Ovary (tissue), 3 donors: ENCODE measurements at regions not wholly inside any gene's neighbourhood (a gene's known extent, or its start where the extent isn't known, plus 50 kb on each side); places are given as distances from the start of the nearest gene placed in this dataset.

Experiments
- CTCF ChIP-seq, 3 donors: fragments of 450-650 bp in 2 of 3; fragments of 200-600 bp in 1 of 3; IDR thresholded peaks; one replicate each; pipeline versions ENCODE4 v1.5.1 to v1.8.0; 2016 to 2022; ENCODE audit warnings: antibody characterized with exemption in 3 of 3, mild to moderate bottlenecking in 1 of 3
- EP300 ChIP-seq: sonication (generic); formaldehyde crosslinking; IDR thresholded peaks from one replicate; pipeline ENCODE4 v1.6.1; 2017; ENCODE audit warnings: antibody characterized with exemption
- POLR2A ChIP-seq: fragments of 450-650 bp; IDR thresholded peaks from one replicate; pipeline ENCODE4 v1.6.1; 2017; ENCODE audit warnings: antibody characterized with exemption, mild to moderate bottlenecking, moderate library complexity
- donor health status: DM: no; HTN: no; CAD: no.

DNA sequence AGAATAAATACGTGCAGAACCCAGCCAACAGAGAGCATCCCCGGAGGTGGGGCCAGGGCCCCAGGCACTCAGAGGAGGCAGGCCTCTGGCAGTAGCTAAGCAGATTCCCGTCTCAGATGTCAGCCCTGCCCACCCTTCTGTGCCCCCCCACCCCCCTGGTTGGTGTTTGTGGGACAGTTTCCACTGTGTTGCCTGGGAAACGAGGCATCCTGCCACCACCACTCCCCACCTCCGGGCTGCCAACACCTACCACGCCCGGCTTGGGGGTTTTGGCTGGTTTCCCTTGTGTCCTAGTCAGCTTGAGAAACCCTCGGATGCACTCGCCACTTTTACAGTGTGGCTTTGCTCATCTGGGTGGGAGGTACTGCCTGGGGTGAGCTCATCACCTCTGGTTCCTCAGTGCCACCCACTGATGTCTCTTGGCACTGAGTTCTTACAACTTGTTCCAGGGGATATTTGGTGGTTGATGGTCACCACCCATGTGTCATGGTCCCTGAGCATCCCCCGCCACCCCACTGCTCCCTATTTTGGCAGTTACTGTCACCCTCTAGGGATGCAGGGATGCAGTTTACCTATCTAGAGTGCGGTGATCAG lies 72.4 kb upstream of the YWHAQ start:
- TF ChIP-seq POLR2A, result no peak
- no peak for TF ChIP-seq CTCF (IDR thresholded peaks at IDR 0.05)
- TF ChIP-seq EP300, result no peak
